NB4 (cell line): ENCODE measurements at regions not wholly inside any gene's neighbourhood (a gene's known extent, or its start where the extent isn't known, plus 50 kb on each side); places are given as distances from the start of the nearest gene placed in this dataset.

Experiments
- DNase-seq: peaks from one replicate; pipeline ENCODE4 v3.0.0; 2010; ENCODE audit warnings: low read depth
- H3K4me3 ChIP-seq: one replicate; pipeline ENCODE4 v1.5.1; 2011; ENCODE audit warnings: mild to moderate bottlenecking, low read depth, low read length, moderate library complexity
- MAX ChIP-seq: IDR thresholded peaks from 2 replicates; pipeline ENCODE4 v1.6.1; 2011; ENCODE audit warnings: low read depth, low read length
- MYC ChIP-seq: IDR thresholded peaks from 2 replicates; pipeline ENCODE4 v1.6.1; 2011; ENCODE audit warnings: low read depth, low read length
- POLR2A ChIP-seq: IDR thresholded peaks from 2 replicates; pipeline ENCODE4 v1.6.1; 2011; ENCODE audit warnings: mild to moderate bottlenecking; ENCODE audit not compliant: insufficient read length; ENCODE audit errors: extremely low read depth
- TF ChIP-seq, protein P1 (sequence below): IDR thresholded peaks from one replicate; pipeline ENCODE4 v1.5.1; 2012; ENCODE audit warnings: low read depth, low read length

- TF ChIP-seq POLR2A: no peak
- TF ChIP-seq, protein P1, sequence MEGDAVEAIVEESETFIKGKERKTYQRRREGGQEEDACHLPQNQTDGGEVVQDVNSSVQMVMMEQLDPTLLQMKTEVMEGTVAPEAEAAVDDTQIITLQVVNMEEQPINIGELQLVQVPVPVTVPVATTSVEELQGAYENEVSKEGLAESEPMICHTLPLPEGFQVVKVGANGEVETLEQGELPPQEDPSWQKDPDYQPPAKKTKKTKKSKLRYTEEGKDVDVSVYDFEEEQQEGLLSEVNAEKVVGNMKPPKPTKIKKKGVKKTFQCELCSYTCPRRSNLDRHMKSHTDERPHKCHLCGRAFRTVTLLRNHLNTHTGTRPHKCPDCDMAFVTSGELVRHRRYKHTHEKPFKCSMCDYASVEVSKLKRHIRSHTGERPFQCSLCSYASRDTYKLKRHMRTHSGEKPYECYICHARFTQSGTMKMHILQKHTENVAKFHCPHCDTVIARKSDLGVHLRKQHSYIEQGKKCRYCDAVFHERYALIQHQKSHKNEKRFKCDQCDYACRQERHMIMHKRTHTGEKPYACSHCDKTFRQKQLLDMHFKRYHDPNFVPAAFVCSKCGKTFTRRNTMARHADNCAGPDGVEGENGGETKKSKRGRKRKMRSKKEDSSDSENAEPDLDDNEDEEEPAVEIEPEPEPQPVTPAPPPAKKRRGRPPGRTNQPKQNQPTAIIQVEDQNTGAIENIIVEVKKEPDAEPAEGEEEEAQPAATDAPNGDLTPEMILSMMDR: no peak
- DNase-seq: no peak
- H3K4me3 ChIP-seq: no peak overlapping the region
Measured at GRCh38 chr10:44792119-44792775, 118.9 kb upstream of the TMEM72 start.

DNA sequence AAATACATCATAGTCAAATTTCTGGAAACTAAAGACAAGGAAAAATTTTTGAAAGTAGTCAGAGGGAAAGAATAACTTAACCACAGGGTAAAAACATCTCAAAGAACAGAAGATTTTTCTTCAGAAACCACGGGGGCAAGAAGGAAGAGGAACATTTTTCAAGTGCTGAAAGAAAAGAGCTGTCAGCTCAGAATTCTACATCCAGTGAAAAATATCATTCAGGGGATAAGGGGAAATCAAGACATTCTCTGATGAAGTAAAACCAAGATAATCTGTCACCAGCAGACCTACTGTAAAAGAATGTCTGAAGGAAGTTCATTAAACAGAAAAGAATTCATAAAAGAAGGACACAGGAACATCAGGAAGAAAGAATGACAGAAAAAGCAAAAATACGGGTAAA lies 111.2 kb upstream of the TMEM72 start:
- H3K4me3 ChIP-seq: no peak overlapping the region
- TF ChIP-seq MAX: no peak
- TF ChIP-seq, protein P1: no peak
- no peak for TF ChIP-seq MYC
- no peak for TF ChIP-seq POLR2A
- DNase-seq: no peak

DNA sequence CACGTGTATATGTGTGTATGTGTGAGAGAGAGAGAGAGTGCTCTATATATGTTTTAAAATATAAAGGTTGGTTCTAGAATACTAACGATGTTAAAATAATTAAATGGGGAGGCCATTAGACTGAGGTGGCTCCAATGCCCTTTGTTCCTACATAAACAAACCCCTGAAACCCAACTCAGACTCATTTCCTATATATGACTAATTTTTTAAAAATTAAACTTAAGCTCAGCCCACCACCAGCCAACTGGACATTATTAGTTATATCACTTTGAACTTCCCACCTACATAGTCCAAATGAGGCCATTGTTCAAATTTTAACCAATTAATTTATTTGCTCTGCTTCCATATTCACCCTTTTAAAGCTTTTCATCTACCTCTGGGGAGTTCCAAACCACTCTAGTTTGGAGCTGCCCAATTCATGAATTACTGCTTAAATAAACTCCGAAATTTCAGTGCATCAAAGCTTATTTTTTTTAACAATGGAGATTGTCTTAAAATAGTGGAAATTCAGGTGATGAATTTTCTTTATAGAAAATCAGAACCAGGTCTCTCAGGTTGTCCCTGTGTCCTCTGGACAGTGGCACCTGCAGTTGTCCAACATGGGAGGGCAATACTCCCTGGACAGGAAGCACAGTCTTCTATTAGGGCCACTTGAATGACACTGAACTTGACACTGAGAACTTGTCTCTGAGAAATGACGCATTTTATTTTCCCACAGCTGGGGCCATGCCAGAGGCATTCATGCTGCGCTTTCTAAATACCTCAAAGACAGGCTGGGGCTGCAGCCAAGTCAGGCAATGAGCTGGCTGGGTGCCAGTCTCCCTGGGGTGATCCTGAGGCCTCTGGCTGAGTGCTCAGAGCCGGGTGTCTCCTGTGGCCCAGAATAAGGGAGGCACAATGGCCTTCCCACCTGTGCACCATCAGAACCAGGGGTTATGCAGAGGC lies 109.5 kb upstream of the TMEM72 start:
- no peak overlapping the region for H3K4me3 ChIP-seq
- TF ChIP-seq POLR2A (no peak), MAX (no peak), MYC (no peak)
- TF ChIP-seq, protein P1: no peak
- DNase-seq: no peak

DNA sequence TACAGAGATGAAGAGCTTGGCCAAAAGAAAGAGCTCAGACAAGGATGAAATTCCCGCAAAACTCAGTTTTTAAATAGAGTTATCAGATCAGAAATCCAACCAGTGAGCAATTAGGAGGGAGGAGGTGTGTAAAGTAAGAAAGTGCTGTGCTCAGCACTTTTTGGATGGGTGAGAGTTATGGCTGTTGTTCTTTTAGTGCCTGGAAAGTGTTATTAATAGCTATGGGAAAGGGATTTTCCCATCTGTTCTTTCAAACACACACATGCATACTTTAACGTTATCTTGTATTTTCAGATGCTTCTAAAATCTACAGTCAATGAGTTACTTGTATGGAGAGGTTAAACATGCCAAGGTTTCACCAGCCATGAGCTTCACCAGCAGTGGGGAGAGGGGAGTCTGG lies 107.3 kb upstream of the TMEM72 start:
- no peak for DNase-seq
- TF ChIP-seq MYC: no peak
- TF ChIP-seq, protein P1: no peak
- TF ChIP-seq POLR2A: no peak
- TF ChIP-seq MAX: no peak
- no peak overlapping the region for H3K4me3 ChIP-seq

DNA sequence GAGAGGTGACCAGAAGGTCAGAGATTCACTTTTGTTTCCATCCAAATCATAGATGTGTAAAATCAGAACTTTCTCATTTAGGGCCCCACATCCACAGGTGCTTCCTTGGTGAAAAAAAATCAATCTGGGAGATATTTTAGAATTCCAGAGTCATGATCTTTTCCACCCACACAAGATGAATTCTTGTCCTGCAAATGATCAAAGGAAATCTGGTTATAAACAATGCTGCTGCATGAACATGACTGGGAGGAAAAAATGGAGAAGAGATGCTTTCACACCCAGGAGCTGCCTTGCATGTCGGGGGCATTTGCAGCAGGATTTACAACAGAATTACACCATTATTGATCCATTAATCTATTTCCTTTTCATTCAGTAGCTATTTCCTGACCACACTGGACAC lies 106.5 kb upstream of the TMEM72 start:
- no peak overlapping the region for H3K4me3 ChIP-seq
- DNase-seq: no peak
- TF ChIP-seq MYC: no peak
- TF ChIP-seq, protein P1: no peak
- no peak for TF ChIP-seq MAX
- TF ChIP-seq POLR2A: no peak
